Keratinocyte (primary cell): ENCODE measurements at regions not wholly inside any gene's neighbourhood (a gene's known extent, or its start where the extent isn't known, plus 50 kb on each side); places are given as distances from the start of the nearest gene placed in this dataset.

Experiments
- CTCF ChIP-seq, 3 experiments: IDR thresholded peaks in 1 of 3; conservative IDR thresholded peaks in 1 of 3; optimal IDR thresholded peaks in 1 of 3; 2 replicates in 2 of 3; 3 replicates in 1 of 3; pipeline versions ENCODE3 to v1.5.1; 2011; ENCODE audit warnings: low read length in 3 of 3, mild to moderate bottlenecking in 3 of 3, moderate library complexity in 2 of 3, control low read depth in 1 of 3, inconsistent platforms in 1 of 3; ENCODE audit not compliant: insufficient read depth in 2 of 3; ENCODE audit errors: extremely low read depth in 1 of 3
- EZH2 ChIP-seq: IDR thresholded peaks from one replicate; pipeline ENCODE4 v1.6.1; 2012; ENCODE audit warnings: inconsistent platforms, mild to moderate bottlenecking, low read length, moderate library complexity

- TF ChIP-seq CTCF (optimal IDR thresholded peaks at IDR 0.05 in 1 of 3, IDR thresholded peaks at IDR 0.05 in 1 of 3, conservative IDR thresholded peaks at IDR 0.05 in 1 of 3; ENCODE audit: extremely low read depth in 1 of 3, insufficient read depth in 2 of 3, low read length in 3 of 3): no peak
- TF ChIP-seq EZH2: no peak
Observed at GRCh38 chr15:70596354-70597055, 166.9 kb downstream of the UACA start.
